Tibial nerve (tissue), 3 donors: ENCODE measurements at regions not wholly inside any gene's neighbourhood (a gene's known extent, or its start where the extent isn't known, plus 50 kb on each side); places are given as distances from the start of the nearest gene placed in this dataset.

ENCODE experiments used
- POLR2A ChIP-seq, 2 donors: fragments of 450-650 bp; IDR thresholded peaks; one replicate each; pipeline ENCODE4 v1.6.1; 2017; ENCODE audit warnings: antibody characterized with exemption in 2 of 2, mild to moderate bottlenecking in 2 of 2, moderate library complexity in 2 of 2
- TF ChIP-seq, protein P1 (sequence below), 5 experiments: fragments of 200-600 bp in 3 of 5; fragments of 450-650 bp in 2 of 5; sonication (generic) in 3 of 5; IDR thresholded peaks; one replicate each; pipeline ENCODE4 v1.5.1; 2016 to 2019; ENCODE audit warnings: antibody characterized with exemption in 5 of 5, mild to moderate bottlenecking in 3 of 5, moderate library complexity in 2 of 5

DNA sequence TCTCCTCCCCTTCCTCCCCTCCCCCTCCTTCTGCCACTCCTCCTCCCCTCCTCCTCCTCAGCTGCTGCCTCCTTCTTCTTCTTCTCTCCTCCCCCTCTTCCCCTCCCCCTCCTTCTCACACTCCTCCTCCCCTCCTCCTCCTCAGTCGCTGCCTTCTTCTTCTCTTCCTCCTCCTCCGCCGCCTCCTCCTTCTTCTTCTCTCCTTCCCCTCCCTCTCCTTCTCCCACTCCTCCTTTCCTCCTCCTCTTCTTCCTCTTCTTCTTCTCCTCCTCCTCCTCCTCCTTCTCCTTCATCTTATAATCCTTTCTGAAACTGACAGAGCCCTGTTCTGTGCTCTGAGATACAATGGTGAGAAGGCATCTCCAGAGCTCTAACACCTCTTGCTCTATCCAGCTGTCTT lies 73.1 kb upstream of the DCD start:
- TF ChIP-seq, protein P1, sequence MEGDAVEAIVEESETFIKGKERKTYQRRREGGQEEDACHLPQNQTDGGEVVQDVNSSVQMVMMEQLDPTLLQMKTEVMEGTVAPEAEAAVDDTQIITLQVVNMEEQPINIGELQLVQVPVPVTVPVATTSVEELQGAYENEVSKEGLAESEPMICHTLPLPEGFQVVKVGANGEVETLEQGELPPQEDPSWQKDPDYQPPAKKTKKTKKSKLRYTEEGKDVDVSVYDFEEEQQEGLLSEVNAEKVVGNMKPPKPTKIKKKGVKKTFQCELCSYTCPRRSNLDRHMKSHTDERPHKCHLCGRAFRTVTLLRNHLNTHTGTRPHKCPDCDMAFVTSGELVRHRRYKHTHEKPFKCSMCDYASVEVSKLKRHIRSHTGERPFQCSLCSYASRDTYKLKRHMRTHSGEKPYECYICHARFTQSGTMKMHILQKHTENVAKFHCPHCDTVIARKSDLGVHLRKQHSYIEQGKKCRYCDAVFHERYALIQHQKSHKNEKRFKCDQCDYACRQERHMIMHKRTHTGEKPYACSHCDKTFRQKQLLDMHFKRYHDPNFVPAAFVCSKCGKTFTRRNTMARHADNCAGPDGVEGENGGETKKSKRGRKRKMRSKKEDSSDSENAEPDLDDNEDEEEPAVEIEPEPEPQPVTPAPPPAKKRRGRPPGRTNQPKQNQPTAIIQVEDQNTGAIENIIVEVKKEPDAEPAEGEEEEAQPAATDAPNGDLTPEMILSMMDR (IDR thresholded peaks at IDR 0.05), result no peak
- TF ChIP-seq POLR2A (IDR thresholded peaks at IDR 0.05), result no peak
